NT2/D1 (cell line): ENCODE measurements at regions not wholly inside any gene's neighbourhood (a gene's known extent, or its start where the extent isn't known, plus 50 kb on each side); places are given as distances from the start of the nearest gene placed in this dataset.
"Not testable (repeated sequence)": the region's sequence is repeated elsewhere in the genome, so short reads cannot be mapped to it uniquely, and the experiment has no call there.

ENCODE experiments used
- DNase-seq: peaks from one replicate; pipeline ENCODE4 v3.0.0-alpha.2; 2011; ENCODE audit warnings: low read depth, low spot score
- H3K27me3 ChIP-seq: 2 replicates; pipeline ENCODE4 v1.6.0; 2011; ENCODE audit warnings: mild to moderate bottlenecking; ENCODE audit not compliant: insufficient read length, insufficient read depth
- H3K36me3 ChIP-seq: 2 replicates; pipeline ENCODE4 v1.6.1; 2011; ENCODE audit warnings: mild to moderate bottlenecking, low read length, mixed read lengths; ENCODE audit not compliant: insufficient read depth, insufficient read length
- H3K4me1 ChIP-seq: 2 replicates; pipeline ENCODE4 v1.5.1; 2011; ENCODE audit not compliant: insufficient read depth, insufficient read length
- H3K4me3 ChIP-seq: 2 replicates; pipeline ENCODE4 v1.5.1; 2011; ENCODE audit warnings: low read depth; ENCODE audit not compliant: insufficient read length
- H3K9ac ChIP-seq: 2 replicates; pipeline ENCODE4 v1.6.0; 2011; ENCODE audit warnings: low read depth; ENCODE audit not compliant: insufficient read length
- H3K9me3 ChIP-seq: 2 replicates; pipeline ENCODE4 v1.5.1; 2011; ENCODE audit warnings: mild to moderate bottlenecking, low read length; ENCODE audit not compliant: insufficient read depth
- SUZ12 ChIP-seq: IDR thresholded peaks from 2 replicates; pipeline ENCODE4 v1.6.1; 2011; ENCODE audit not compliant: insufficient read length, insufficient read depth; ENCODE audit errors: extremely low read depth
- YY1 ChIP-seq: IDR thresholded peaks from 2 replicates; pipeline ENCODE4 v1.6.1; 2011; ENCODE audit not compliant: insufficient read length, insufficient read depth
- ZNF274 ChIP-seq: IDR thresholded peaks from 2 replicates; pipeline ENCODE4 v1.6.1; 2011; ENCODE audit warnings: mild to moderate bottlenecking, low read depth, low read length

- not testable (repeated sequence) for H3K9ac ChIP-seq, H3K4me3 ChIP-seq, H3K36me3 ChIP-seq
Observed at GRCh38 chr15:24260407-24260806, 415.2 kb upstream of the NPAP1 start.

GRCh38 chr15:24260854-24261253 lies 414.7 kb upstream of the NPAP1 start:
- not testable (repeated sequence) for DNase-seq, H3K27me3 ChIP-seq, H3K9me3 ChIP-seq, H3K36me3 ChIP-seq, H3K9ac ChIP-seq, H3K4me3 ChIP-seq, H3K4me1 ChIP-seq

More at GRCh38 chr15:24260407-24260806, 415.2 kb upstream of the NPAP1 start:
- H3K4me1 ChIP-seq, DNase-seq, H3K27me3 ChIP-seq, H3K9me3 ChIP-seq: not testable (repeated sequence)

GRCh38 chr15:24268536-24269165 lies 406.9 kb upstream of the NPAP1 start:
- H3K9ac ChIP-seq, H3K4me3 ChIP-seq, H3K27me3 ChIP-seq, DNase-seq, H3K4me1 ChIP-seq, H3K36me3 ChIP-seq, H3K9me3 ChIP-seq: not testable (repeated sequence)

- TF ChIP-seq SUZ12 (no peak), YY1 (no peak), ZNF274 (no peak)
- H3K27me3 ChIP-seq: no peaks in the 10 kb centered on the region
- no peaks in the 10 kb centered on the region for H3K36me3 ChIP-seq
- no peaks in the 10 kb centered on the region for H3K9me3 ChIP-seq
- DNase-seq: no peak
- H3K9ac ChIP-seq: no peak overlapping the region
- no peak overlapping the region for H3K4me3 ChIP-seq
- H3K4me1 ChIP-seq: no peaks in the 10 kb centered on the region
Observed at GRCh38 chr15:24269166-24269571, 406.4 kb upstream of the NPAP1 start.

- Histone ChIP-seq H3K9me3 (no peaks in the 10 kb centered on the region), H3K4me1 (no peaks in the 10 kb centered on the region), H3K4me3 (no peak overlapping the region), H3K36me3 (no peaks in the 10 kb centered on the region), H3K9ac (no peak overlapping the region), H3K27me3 (no peaks in the 10 kb centered on the region)
- no peak for TF ChIP-seq YY1
- no peak for TF ChIP-seq ZNF274
- no peak for TF ChIP-seq SUZ12
- DNase-seq: no peak
Observed at GRCh38 chr15:24269923-24270322, 405.7 kb upstream of the NPAP1 start.

- not testable (repeated sequence) for H3K9ac ChIP-seq
Observed at GRCh38 chr15:24271496-24272244, 403.9 kb upstream of the NPAP1 start.

GRCh38 chr15:24292837-24293236 lies 382.7 kb upstream of the NPAP1 start:
- TF ChIP-seq YY1 (no peak), ZNF274 (no peak), SUZ12 (no peak)
- H3K4me1 ChIP-seq: no peaks in the 10 kb centered on the region
- H3K36me3 ChIP-seq: no peaks in the 10 kb centered on the region
- H3K4me3 ChIP-seq: no peak overlapping the region
- H3K27me3 ChIP-seq: no peaks in the 10 kb centered on the region
- no peak for DNase-seq
- no peak overlapping the region for H3K9ac ChIP-seq
- no peaks in the 10 kb centered on the region for H3K9me3 ChIP-seq

More at GRCh38 chr15:24271496-24272244, 403.9 kb upstream of the NPAP1 start:
- H3K36me3 ChIP-seq, H3K9me3 ChIP-seq, H3K27me3 ChIP-seq, H3K4me3 ChIP-seq, H3K4me1 ChIP-seq, DNase-seq: not testable (repeated sequence)

- not testable (repeated sequence) for H3K36me3 ChIP-seq, H3K27me3 ChIP-seq, H3K4me1 ChIP-seq, H3K9ac ChIP-seq, H3K9me3 ChIP-seq, DNase-seq, H3K4me3 ChIP-seq
Observed at GRCh38 chr15:24300804-24301368, 374.7 kb upstream of the NPAP1 start.

GRCh38 chr15:24301999-24302398 lies 373.6 kb upstream of the NPAP1 start:
- H3K36me3 ChIP-seq, H3K4me1 ChIP-seq, H3K9ac ChIP-seq, H3K27me3 ChIP-seq, H3K4me3 ChIP-seq, DNase-seq, H3K9me3 ChIP-seq: not testable (repeated sequence)

- not testable (repeated sequence) for H3K9me3 ChIP-seq, H3K9ac ChIP-seq, DNase-seq, H3K4me3 ChIP-seq, H3K4me1 ChIP-seq, H3K27me3 ChIP-seq, H3K36me3 ChIP-seq
Observed at GRCh38 chr15:24304747-24305146, 370.8 kb upstream of the NPAP1 start.

GRCh38 chr15:24305643-24306042 lies 369.9 kb upstream of the NPAP1 start:
- H3K36me3 ChIP-seq, H3K27me3 ChIP-seq, DNase-seq, H3K4me3 ChIP-seq, H3K9me3 ChIP-seq, H3K9ac ChIP-seq, H3K4me1 ChIP-seq: not testable (repeated sequence)
